Endothelial cell of umbilical vein (primary cell): ENCODE measurements at regions not wholly inside any gene's neighbourhood (a gene's known extent, or its start where the extent isn't known, plus 50 kb on each side); places are given as distances from the start of the nearest gene placed in this dataset.

Source experiments
- BruUV-seq: library from RNA; stranded (reverse); fragments of 400-500 nt; replicated peaks from 2 replicates; lab custom pipeline; 2021; lab: Mats Ljungman, UMichigan
- CTCF ChIA-PET: fragments of 300-600, 350-600 bp; sonication (Branson Sonifier 250); formaldehyde crosslinking; loops from one replicate; lab custom pipeline; 2021; ENCODE audit warnings: antibody characterized with exemption, inconsistent platforms; lab: Charles Lee
- POLR2A ChIA-PET: fragments of 300-600, 350-600 bp; sonication (Branson Sonifier 250); formaldehyde crosslinking; loops from one replicate; lab custom pipeline; 2021; ENCODE audit warnings: antibody characterized with exemption, inconsistent platforms; lab: Charles Lee
- DNase-seq: peaks from one replicate; pipeline ENCODE4 v3.0.0-alpha.2; 2011; ENCODE audit warnings: low read depth, low spot score
- FAIRE-seq: peaks from 2 replicates; lab custom pipeline; 2011; peaks lifted over from hg19 to GRCh38; lab: Jason Lieb, UNC
- H2AFZ ChIP-seq: 2 replicates; pipeline ENCODE4 v1.6.0; 2012; ENCODE audit warnings: low read depth, low read length, control low read depth, inconsistent platforms
- H3K27ac ChIP-seq: 2 replicates; pipeline ENCODE4 v1.5.1; 2011; ENCODE audit warnings: low read depth, mild to moderate bottlenecking, control low read depth, low read length, moderate library complexity; ENCODE audit not compliant: insufficient read depth
- H3K27me3 ChIP-seq, 2 experiments: 2 replicates each; pipeline versions ENCODE4 v1.6.0 to v1.6.1; 2011; ENCODE audit warnings: low read length in 2 of 2, mixed read lengths in 1 of 2; ENCODE audit not compliant: control insufficient read depth in 2 of 2, insufficient read depth in 2 of 2
- H3K36me3 ChIP-seq, 2 experiments: 2 replicates in 1 of 2; 3 replicates in 1 of 2; pipeline ENCODE4 v1.5.1; 2011; ENCODE audit warnings: low read length in 2 of 2, mild to moderate bottlenecking in 1 of 2, moderate library complexity in 1 of 2; ENCODE audit not compliant: control insufficient read depth in 2 of 2, insufficient read depth in 2 of 2; ENCODE audit errors: extremely low read depth in 1 of 2
- H3K4me1 ChIP-seq: 3 replicates; pipeline ENCODE4 v1.5.1; 2011; ENCODE audit warnings: mild to moderate bottlenecking, low read length; ENCODE audit not compliant: control insufficient read depth, insufficient read depth; ENCODE audit errors: extremely low read depth
- H3K4me2 ChIP-seq: 2 replicates; pipeline ENCODE4 v1.6.1; 2011; ENCODE audit warnings: low read length, control low read depth, mixed read lengths; ENCODE audit not compliant: insufficient read depth
- H3K4me3 ChIP-seq, 3 experiments: fragments of 200-600 bp in 1 of 3; sonication (generic), shearing (Covaris generic) in 1 of 3; replicated peaks in 1 of 3; 2 replicates each; pipeline ENCODE4 v1.5.1; 2011 to 2016; ENCODE audit warnings: control low read depth in 3 of 3, low read length in 3 of 3, mild to moderate bottlenecking in 2 of 3, inconsistent platforms in 1 of 3, low read depth in 1 of 3, moderate library complexity in 1 of 3; ENCODE audit not compliant: insufficient read depth in 1 of 3
- H3K79me2 ChIP-seq: 2 replicates; pipeline ENCODE4 v1.6.0; 2012; ENCODE audit warnings: low read length, inconsistent platforms; ENCODE audit not compliant: control insufficient read depth, insufficient read depth
- H3K9ac ChIP-seq: replicated peaks from 2 replicates; pipeline ENCODE3; 2011; ENCODE audit warnings: low read length, control low read depth; ENCODE audit not compliant: insufficient read depth; ENCODE audit errors: extremely low read depth
- H3K9me1 ChIP-seq: replicated peaks from 3 replicates; pipeline ENCODE4 v1.6.0; 2011; ENCODE audit warnings: mild to moderate bottlenecking, low read length; ENCODE audit not compliant: control insufficient read depth, insufficient read depth; ENCODE audit errors: extremely low read depth
- H3K9me3 ChIP-seq: replicated peaks from 2 replicates; pipeline ENCODE4 v1.5.1; 2012; ENCODE audit warnings: low read length, inconsistent platforms; ENCODE audit not compliant: control insufficient read depth, insufficient read depth
- H4K20me1 ChIP-seq: replicated peaks from 2 replicates; pipeline ENCODE3; 2011; ENCODE audit warnings: mild to moderate bottlenecking, low read length; ENCODE audit not compliant: control insufficient read depth, insufficient read depth; ENCODE audit errors: extremely low read depth
- EZH2 ChIP-seq: IDR thresholded peaks from 2 replicates; pipeline ENCODE4 v1.6.1; 2012; ENCODE audit warnings: borderline replicate concordance, low read depth, mild to moderate bottlenecking, moderate library complexity, low read length, inconsistent platforms; ENCODE audit not compliant: severe bottlenecking
- FOS ChIP-seq: IDR thresholded peaks from 2 replicates; pipeline ENCODE4 v1.6.1; 2011; ENCODE audit warnings: mild to moderate bottlenecking, low read length, moderate library complexity, borderline replicate concordance; ENCODE audit not compliant: insufficient read depth
- GATA2 ChIP-seq: IDR thresholded peaks from 2 replicates; pipeline ENCODE4 v1.7.0; 2011; ENCODE audit warnings: low read depth, mild to moderate bottlenecking, moderate library complexity, mixed read lengths, low read length; ENCODE audit not compliant: insufficient read length, insufficient read depth
- JUN ChIP-seq: IDR thresholded peaks from 2 replicates; pipeline ENCODE4 v1.6.1; 2011; ENCODE audit warnings: borderline replicate concordance, low read depth; ENCODE audit not compliant: insufficient read length, insufficient read depth
- MYC ChIP-seq: IDR thresholded peaks from one replicate; pipeline ENCODE4 v1.6.1; 2011; ENCODE audit warnings: mild to moderate bottlenecking, low read depth, low read length
- POLR2A ChIP-seq: IDR thresholded peaks from 2 replicates; pipeline ENCODE4 v1.6.1; 2012; ENCODE audit warnings: low read depth, mild to moderate bottlenecking, control low read depth, low read length
- POLR2AphosphoS5 ChIP-seq: IDR thresholded peaks from 2 replicates; pipeline ENCODE4 v1.6.1; 2012; ENCODE audit warnings: low read depth, mild to moderate bottlenecking, control low read depth, low read length, moderate library complexity; ENCODE audit not compliant: insufficient read depth
- dilution Hi-C: fragments of 300-500 bp; cut with MboI; formaldehyde crosslinking; loops from one replicate; pipeline ENCODE4 v1.15.0; 2019; ENCODE audit warnings: low sequenced_read_pairs; ENCODE audit not compliant: extremely low pct_ligation_motif_present
- intact Hi-C: fragments of 100-400 bp; cut with micrococcal nuclease; formaldehyde crosslinking; loops from one replicate; pipeline ENCODE4 v1.10.0; 2022
- TF ChIP-seq, protein P1 (sequence below): IDR thresholded peaks from 2 replicates; pipeline ENCODE4 v1.6.1; 2011; ENCODE audit not compliant: insufficient read depth, insufficient read length
- TF ChIP-seq, protein P2 (sequence below), 2 donors: IDR thresholded peaks; 1 replicate in 1 of 2; 2 replicates in 1 of 2; pipeline ENCODE4 v1.5.1; 2011; ENCODE audit warnings: low read length in 2 of 2, mild to moderate bottlenecking in 2 of 2, moderate library complexity in 2 of 2, control low read depth in 1 of 2, inconsistent platforms in 1 of 2, low read depth in 1 of 2; ENCODE audit not compliant: insufficient read depth in 1 of 2; ENCODE audit errors: extremely low read depth in 1 of 2

DNA sequence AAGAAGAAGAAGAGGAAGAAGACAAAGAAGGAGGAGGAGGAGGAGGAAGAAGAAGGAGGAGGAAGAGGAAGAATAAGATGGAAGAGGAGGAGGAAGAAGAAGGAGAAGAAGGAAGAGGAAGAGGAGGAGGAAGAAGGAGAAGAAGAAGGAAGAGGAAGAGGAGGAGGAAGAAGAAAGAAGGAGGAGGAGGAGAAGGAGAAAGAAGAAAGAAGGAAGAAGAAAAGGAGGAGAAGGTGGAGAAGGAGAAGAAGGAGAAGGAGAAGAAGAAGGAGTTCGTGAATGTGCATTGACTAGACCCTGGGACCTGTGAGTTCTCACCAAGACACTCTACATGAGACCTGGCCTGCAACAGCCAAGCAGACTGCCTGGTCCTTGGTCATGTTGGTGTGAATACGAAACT, 131.7 kb upstream of the ERRFI1 start:
- no TSS peak for BruUV-seq
- Histone ChIP-seq H3K4me3 (no peak overlapping the region), H3K9me3 (no peaks in the 10 kb centered on the region), H3K9ac (no peak overlapping the region), H3K4me2 (no peak overlapping the region), H3K9me1 (no peaks in the 10 kb centered on the region), H2AFZ (no peak overlapping the region), H3K79me2 (no peaks in the 10 kb centered on the region), H3K4me1 (peaks cover 5% of the 10 kb centered on the region), H3K36me3 (no peaks in the 10 kb centered on the region), H3K27me3 (no peaks in the 10 kb centered on the region), H3K27ac (no peak overlapping the region), H4K20me1 (no peaks in the 10 kb centered on the region)
- dilution Hi-C loops (no loop called here), intact Hi-C loops (no loop called here)
- no peak for DNase-seq
- POLR2A ChIA-PET = no interaction called here
- CTCF ChIA-PET = no interaction called here
- TF ChIP-seq EZH2 (no peak), JUN (no peak), POLR2A (no peak), FOS (no peak), GATA2 (no peak), MYC (no peak), POLR2AphosphoS5 (no peak)
- TF ChIP-seq, protein P1, sequence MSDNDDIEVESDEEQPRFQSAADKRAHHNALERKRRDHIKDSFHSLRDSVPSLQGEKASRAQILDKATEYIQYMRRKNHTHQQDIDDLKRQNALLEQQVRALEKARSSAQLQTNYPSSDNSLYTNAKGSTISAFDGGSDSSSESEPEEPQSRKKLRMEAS = no peak
- TF ChIP-seq, protein P2, sequence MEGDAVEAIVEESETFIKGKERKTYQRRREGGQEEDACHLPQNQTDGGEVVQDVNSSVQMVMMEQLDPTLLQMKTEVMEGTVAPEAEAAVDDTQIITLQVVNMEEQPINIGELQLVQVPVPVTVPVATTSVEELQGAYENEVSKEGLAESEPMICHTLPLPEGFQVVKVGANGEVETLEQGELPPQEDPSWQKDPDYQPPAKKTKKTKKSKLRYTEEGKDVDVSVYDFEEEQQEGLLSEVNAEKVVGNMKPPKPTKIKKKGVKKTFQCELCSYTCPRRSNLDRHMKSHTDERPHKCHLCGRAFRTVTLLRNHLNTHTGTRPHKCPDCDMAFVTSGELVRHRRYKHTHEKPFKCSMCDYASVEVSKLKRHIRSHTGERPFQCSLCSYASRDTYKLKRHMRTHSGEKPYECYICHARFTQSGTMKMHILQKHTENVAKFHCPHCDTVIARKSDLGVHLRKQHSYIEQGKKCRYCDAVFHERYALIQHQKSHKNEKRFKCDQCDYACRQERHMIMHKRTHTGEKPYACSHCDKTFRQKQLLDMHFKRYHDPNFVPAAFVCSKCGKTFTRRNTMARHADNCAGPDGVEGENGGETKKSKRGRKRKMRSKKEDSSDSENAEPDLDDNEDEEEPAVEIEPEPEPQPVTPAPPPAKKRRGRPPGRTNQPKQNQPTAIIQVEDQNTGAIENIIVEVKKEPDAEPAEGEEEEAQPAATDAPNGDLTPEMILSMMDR (IDR thresholded peaks at IDR 0.05; ENCODE audit: extremely low read depth in 1 of 2, insufficient read depth in 1 of 2, low read depth in 1 of 2, low read length in 2 of 2) = no peak
- no peak for FAIRE-seq
